ENCODE measurements at regions not wholly inside any gene's neighbourhood (a gene's known extent, or its start where the extent isn't known, plus 50 kb on each side); places are given as distances from the start of the nearest gene placed in this dataset.

DNA sequence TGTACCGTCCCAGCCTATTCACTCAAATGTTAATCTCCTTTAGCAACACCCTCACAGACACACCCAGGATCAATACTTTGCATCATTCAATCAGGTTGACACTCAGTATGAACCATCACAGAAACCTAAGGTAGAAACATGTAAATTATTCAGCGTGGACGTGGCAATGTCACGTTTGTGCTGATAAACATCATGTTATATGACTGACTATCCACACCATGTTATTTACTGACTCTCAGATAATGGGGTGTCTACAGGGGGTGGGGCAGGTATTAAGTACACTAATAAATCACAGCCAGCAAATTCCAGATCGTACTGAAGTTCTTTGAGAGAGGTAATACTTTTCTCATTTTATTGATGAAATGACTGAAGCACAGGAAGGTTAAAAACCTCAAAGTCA lies 280.0 kb downstream of the C12orf75 start:
- no peak for TF ChIP-seq ZBTB7A (IDR thresholded peaks at IDR 0.05; ENCODE audit: low read depth)
- no peak for TF ChIP-seq EGR1 (IDR thresholded peaks at IDR 0.05)
- no peak for TF ChIP-seq TEAD4 (IDR thresholded peaks at IDR 0.05)
- TF ChIP-seq, protein P1, sequence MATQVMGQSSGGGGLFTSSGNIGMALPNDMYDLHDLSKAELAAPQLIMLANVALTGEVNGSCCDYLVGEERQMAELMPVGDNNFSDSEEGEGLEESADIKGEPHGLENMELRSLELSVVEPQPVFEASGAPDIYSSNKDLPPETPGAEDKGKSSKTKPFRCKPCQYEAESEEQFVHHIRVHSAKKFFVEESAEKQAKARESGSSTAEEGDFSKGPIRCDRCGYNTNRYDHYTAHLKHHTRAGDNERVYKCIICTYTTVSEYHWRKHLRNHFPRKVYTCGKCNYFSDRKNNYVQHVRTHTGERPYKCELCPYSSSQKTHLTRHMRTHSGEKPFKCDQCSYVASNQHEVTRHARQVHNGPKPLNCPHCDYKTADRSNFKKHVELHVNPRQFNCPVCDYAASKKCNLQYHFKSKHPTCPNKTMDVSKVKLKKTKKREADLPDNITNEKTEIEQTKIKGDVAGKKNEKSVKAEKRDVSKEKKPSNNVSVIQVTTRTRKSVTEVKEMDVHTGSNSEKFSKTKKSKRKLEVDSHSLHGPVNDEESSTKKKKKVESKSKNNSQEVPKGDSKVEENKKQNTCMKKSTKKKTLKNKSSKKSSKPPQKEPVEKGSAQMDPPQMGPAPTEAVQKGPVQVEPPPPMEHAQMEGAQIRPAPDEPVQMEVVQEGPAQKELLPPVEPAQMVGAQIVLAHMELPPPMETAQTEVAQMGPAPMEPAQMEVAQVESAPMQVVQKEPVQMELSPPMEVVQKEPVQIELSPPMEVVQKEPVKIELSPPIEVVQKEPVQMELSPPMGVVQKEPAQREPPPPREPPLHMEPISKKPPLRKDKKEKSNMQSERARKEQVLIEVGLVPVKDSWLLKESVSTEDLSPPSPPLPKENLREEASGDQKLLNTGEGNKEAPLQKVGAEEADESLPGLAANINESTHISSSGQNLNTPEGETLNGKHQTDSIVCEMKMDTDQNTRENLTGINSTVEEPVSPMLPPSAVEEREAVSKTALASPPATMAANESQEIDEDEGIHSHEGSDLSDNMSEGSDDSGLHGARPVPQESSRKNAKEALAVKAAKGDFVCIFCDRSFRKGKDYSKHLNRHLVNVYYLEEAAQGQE (IDR thresholded peaks at IDR 0.05; ENCODE audit: low read depth), result no peak
- TF ChIP-seq TCF12 (IDR thresholded peaks at IDR 0.05; ENCODE audit: low read depth), result no peak
- TF ChIP-seq MAX (IDR thresholded peaks at IDR 0.05), result no peak
